IPS-20b (cell line): ENCODE measurements at regions not wholly inside any gene's neighbourhood (a gene's known extent, or its start where the extent isn't known, plus 50 kb on each side); places are given as distances from the start of the nearest gene placed in this dataset.

ENCODE experiments used
- H3K27ac ChIP-seq: one replicate; pipeline ENCODE4 v1.5.1; 2013; ENCODE audit warnings: low read length
- H3K27me3 ChIP-seq: 2 replicates; pipeline ENCODE4 v1.6.1; 2013; ENCODE audit warnings: mild to moderate bottlenecking, low read length, inconsistent platforms; ENCODE audit not compliant: insufficient read depth
- H3K36me3 ChIP-seq: 2 replicates; pipeline ENCODE4 v1.6.1; 2013; ENCODE audit warnings: low read depth, mild to moderate bottlenecking, inconsistent platforms, low read length, moderate library complexity; ENCODE audit not compliant: insufficient read depth
- H3K4me1 ChIP-seq: 2 replicates; pipeline ENCODE4 v1.6.1; 2013; ENCODE audit warnings: mild to moderate bottlenecking, control low read depth, inconsistent platforms, low read length, moderate library complexity; ENCODE audit not compliant: insufficient read depth
- H3K4me3 ChIP-seq: 2 replicates; pipeline ENCODE4 v1.5.1; 2013; ENCODE audit warnings: mild to moderate bottlenecking, low read length, inconsistent platforms
- H3K9ac ChIP-seq: 2 replicates; pipeline ENCODE4 v1.6.1; 2013; ENCODE audit warnings: low read depth, mild to moderate bottlenecking, inconsistent platforms, low read length, moderate library complexity
- H3K9me3 ChIP-seq: 2 replicates; pipeline ENCODE4 v1.6.1; 2013; ENCODE audit warnings: mild to moderate bottlenecking, low read depth, low read length, inconsistent platforms; ENCODE audit not compliant: insufficient read depth

- H3K27me3 ChIP-seq, result no peaks in the 10 kb centered on the region
- H3K9ac ChIP-seq, result no peak overlapping the region
- no peak overlapping the region for H3K4me3 ChIP-seq
- H3K27ac ChIP-seq, result no peak overlapping the region
- no peaks in the 10 kb centered on the region for H3K4me1 ChIP-seq
- H3K36me3 ChIP-seq, result no peaks in the 10 kb centered on the region
- H3K9me3 ChIP-seq, result no peaks in the 10 kb centered on the region; the same call in 1 of the 2 replicates
These were observed 331.1 kb upstream of the SLC7A11 start for GRCh38 chr4:138573246-138573645.

DNA sequence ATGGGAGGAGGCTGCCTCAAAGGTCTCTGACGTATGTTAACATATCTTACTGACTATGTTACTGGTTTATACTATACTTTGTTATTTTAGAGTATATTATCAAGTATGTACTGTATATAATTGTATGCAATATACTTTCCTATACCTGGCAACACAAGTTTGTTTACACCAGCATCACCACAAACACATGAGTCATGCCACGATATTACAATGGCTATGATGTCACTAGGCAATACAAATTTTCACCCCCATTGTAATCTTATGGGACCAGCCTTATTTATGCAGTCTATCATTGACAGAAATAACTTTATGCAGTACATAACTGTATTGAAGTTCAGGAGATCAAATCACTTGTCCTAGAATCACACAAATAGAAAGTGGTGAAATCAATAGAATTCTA is 329.9 kb upstream of the SLC7A11 start:
- H3K9me3 ChIP-seq, result no peaks in the 10 kb centered on the region
- H3K4me3 ChIP-seq, result no peak overlapping the region
- H3K27me3 ChIP-seq, result no peaks in the 10 kb centered on the region
- H3K4me1 ChIP-seq, result no peaks in the 10 kb centered on the region
- H3K27ac ChIP-seq, result no peak overlapping the region
- no peaks in the 10 kb centered on the region for H3K36me3 ChIP-seq
- H3K9ac ChIP-seq, result no peak overlapping the region

DNA sequence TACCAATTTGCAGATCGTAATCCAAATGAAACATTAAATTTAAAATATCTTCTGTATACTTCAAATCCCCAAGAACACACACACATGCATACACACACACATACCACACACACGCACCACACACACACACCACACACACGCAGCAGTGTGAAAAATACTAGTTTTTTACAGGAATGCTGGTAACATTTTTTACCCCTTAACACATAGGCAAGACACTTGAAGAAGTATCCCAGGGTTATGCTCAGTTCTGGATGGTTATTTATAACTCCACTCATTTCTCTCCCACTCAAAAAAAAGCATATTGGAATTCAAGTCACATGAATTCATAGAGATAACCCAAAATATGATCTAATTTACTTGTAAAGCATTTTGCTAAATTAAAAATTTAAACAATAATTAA is 325.5 kb upstream of the SLC7A11 start:
- Histone ChIP-seq H3K4me3 (no peak overlapping the region), H3K36me3 (no peaks in the 10 kb centered on the region), H3K27me3 (no peaks in the 10 kb centered on the region), H3K4me1 (peaks cover 4% of the 10 kb centered on the region; the same call in 1 of the 2 replicates), H3K9me3 (no peaks in the 10 kb centered on the region), H3K9ac (no peak overlapping the region), H3K27ac (no peak overlapping the region)

GRCh38 chr4:138565576-138565975 is 323.4 kb upstream of the SLC7A11 start:
- no peaks in the 10 kb centered on the region for H3K36me3 ChIP-seq
- no peaks in the 10 kb centered on the region for H3K27me3 ChIP-seq

DNA sequence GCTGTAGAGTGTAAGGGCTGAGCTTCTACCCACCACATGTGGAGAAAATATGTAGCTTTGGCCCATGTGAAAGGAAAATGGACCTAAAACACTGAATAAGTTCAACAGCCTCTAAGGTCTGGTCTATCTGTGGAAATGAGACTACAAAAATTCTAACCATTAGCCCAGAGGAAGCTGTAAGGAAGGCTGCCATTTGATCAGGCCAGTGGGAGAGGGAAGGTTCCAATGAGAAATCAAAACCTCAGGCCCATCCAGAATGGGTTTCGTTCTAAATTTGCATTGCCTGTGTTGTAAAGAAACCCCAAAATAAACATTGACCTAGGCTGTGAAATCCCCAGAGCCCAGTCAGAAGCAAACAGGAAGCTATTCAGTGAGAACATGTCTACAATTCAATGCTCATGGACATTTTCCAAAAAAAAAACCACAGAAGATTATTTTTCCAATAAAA is 320.4 kb upstream of the SLC7A11 start:
- peaks cover 4% of the 10 kb centered on the region; the same call in 1 of the 2 replicates for H3K4me1 ChIP-seq
- H3K27ac ChIP-seq, result no peak overlapping the region
- no peaks in the 10 kb centered on the region for H3K9me3 ChIP-seq
- H3K27me3 ChIP-seq, result no peaks in the 10 kb centered on the region
- H3K4me3 ChIP-seq, result no peak overlapping the region
- no peaks in the 10 kb centered on the region for H3K36me3 ChIP-seq
- H3K9ac ChIP-seq, result no peak overlapping the region

More at GRCh38 chr4:138565576-138565975, 323.4 kb upstream of the SLC7A11 start:
- H3K4me3 ChIP-seq, result no peak overlapping the region
- H3K27ac ChIP-seq, result no peak overlapping the region
- H3K9ac ChIP-seq, result no peak overlapping the region
- peaks cover 4% of the 10 kb centered on the region; the same call in 1 of the 2 replicates for H3K4me1 ChIP-seq
- H3K9me3 ChIP-seq, result no peaks in the 10 kb centered on the region

GRCh38 chr4:138561906-138562305 is 319.8 kb upstream of the SLC7A11 start:
- Histone ChIP-seq H3K9me3 (no peaks in the 10 kb centered on the region), H3K4me1 (peaks cover 4% of the 10 kb centered on the region; the same call in 1 of the 2 replicates), H3K27ac (no peak overlapping the region), H3K9ac (no peak overlapping the region), H3K36me3 (no peaks in the 10 kb centered on the region), H3K4me3 (no peak overlapping the region), H3K27me3 (no peaks in the 10 kb centered on the region)

GRCh38 chr4:138561276-138561880 is 319.2 kb upstream of the SLC7A11 start:
- Histone ChIP-seq H3K27ac (no peak overlapping the region), H3K4me1 (peaks cover 4% of the 10 kb centered on the region; the same call in 1 of the 2 replicates), H3K36me3 (no peaks in the 10 kb centered on the region), H3K9ac (no peak overlapping the region), H3K4me3 (no peak overlapping the region), H3K27me3 (no peaks in the 10 kb centered on the region), H3K9me3 (no peaks in the 10 kb centered on the region)

GRCh38 chr4:138560448-138560847 is 318.3 kb upstream of the SLC7A11 start:
- no peak overlapping the region for H3K27ac ChIP-seq

DNA sequence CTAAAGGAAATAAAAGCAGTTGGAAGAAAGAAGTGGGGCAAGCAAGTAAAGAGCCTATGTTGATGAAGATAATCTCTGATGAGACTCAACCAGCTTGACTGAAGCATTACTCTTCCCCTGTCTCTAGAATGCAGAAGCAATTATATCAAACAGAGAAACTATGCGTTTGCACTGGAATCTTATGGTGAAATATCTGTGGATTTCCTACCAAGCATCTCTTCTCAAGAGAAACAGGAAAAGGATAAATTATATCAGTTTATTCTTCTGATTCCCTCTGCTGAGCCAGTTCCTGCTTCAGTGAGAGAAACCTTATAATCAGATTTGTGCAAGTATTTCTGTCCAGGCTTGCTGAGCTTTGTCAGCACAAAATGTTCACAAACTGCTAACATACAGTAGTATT is 316.7 kb upstream of the SLC7A11 start:
- no peaks in the 10 kb centered on the region for H3K36me3 ChIP-seq
- H3K27ac ChIP-seq, result no peak overlapping the region
- no peak overlapping the region for H3K9ac ChIP-seq
- no peak overlapping the region for H3K4me3 ChIP-seq
- H3K27me3 ChIP-seq, result no peaks in the 10 kb centered on the region
- no peaks in the 10 kb centered on the region for H3K9me3 ChIP-seq
- peaks cover 6% of the 10 kb centered on the region; the same call in 1 of the 2 replicates for H3K4me1 ChIP-seq

More at GRCh38 chr4:138560448-138560847, 318.3 kb upstream of the SLC7A11 start:
- no peaks in the 10 kb centered on the region for H3K36me3 ChIP-seq
- H3K9me3 ChIP-seq, result no peaks in the 10 kb centered on the region
- peaks cover 1% of the 10 kb centered on the region; the same call in 1 of the 2 replicates for H3K4me1 ChIP-seq
- H3K9ac ChIP-seq, result no peak overlapping the region
- H3K4me3 ChIP-seq, result no peak overlapping the region
- H3K27me3 ChIP-seq, result no peaks in the 10 kb centered on the region

- Histone ChIP-seq H3K36me3 (no peaks in the 10 kb centered on the region), H3K9me3 (no peaks in the 10 kb centered on the region), H3K27me3 (no peaks in the 10 kb centered on the region), H3K9ac (no peak overlapping the region), H3K4me3 (no peak overlapping the region), H3K27ac (no peak overlapping the region), H3K4me1 (peaks cover 6% of the 10 kb centered on the region; the same call in 1 of the 2 replicates)
These were observed 313.4 kb upstream of the SLC7A11 start for GRCh38 chr4:138555584-138555983.

DNA sequence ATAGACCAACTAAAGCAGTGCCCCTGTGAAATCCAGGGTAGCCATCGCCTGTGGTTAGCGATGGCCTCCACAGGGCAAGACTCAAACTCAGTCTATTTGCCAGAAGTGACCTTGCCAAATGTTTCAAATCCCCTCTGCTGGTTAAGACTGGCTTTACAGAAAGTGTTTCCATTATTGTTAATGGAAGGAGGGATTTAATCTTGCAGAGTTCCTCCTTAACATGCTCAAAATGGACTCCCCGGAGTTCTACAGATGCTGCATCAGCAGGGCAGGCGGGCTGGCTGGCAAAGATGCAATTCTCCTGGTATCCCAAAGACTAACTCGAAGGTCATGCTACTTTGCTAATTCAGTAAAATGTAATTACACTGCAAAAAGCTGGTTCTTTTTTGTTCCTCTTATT is 313.0 kb upstream of the SLC7A11 start:
- no peak overlapping the region for H3K4me3 ChIP-seq
- no peaks in the 10 kb centered on the region for H3K36me3 ChIP-seq
- H3K27me3 ChIP-seq, result no peaks in the 10 kb centered on the region
- no peak overlapping the region for H3K27ac ChIP-seq
- H3K9ac ChIP-seq, result no peak overlapping the region
- H3K9me3 ChIP-seq, result no peaks in the 10 kb centered on the region
- H3K4me1 ChIP-seq, result peaks cover 6% of the 10 kb centered on the region; the same call in 1 of the 2 replicates

DNA sequence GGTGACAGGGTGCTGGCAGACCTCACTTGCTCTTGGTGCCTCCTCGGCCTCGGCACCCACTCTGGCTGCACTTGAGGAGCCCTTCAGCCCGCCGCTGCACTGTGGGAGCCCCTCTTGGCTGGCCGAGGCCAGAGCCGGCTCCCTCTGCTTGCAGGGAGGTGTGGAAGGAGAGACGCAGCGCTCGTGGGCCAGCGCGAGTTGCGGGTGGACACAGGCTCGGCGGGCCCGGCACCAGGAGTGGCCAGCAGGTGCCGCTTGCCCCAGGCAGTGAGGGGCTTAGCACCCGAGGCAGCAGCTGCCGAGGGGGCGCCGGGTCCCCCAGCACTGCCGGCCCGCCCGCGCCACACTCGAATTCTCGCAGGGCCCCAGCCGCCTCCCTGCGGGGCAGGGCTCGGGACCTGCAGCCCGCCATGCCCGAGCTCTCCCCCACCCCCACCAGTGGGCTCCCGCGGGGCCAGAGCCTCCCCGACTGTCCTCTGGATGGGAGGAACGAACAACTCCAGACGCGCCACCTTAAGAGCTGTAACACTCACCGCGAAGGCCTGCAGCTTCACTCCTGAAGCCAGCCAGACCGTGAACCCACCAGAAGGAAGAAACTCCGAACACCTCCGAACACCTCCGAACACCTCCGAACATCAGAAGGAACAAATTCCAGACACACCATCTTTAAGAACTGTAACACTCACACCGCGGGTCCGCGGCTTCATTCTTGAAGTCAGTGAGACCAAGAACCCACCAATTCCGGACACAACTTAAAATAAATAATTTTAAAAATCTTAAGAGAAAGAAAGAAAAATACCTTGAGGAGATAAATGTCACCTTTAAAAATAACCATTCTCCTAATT is 311.1 kb upstream of the SLC7A11 start:
- H3K9me3 ChIP-seq, result no peaks in the 10 kb centered on the region
- H3K9ac ChIP-seq, result no peak overlapping the region
- H3K4me1 ChIP-seq, result peaks cover 6% of the 10 kb centered on the region; the same call in 1 of the 2 replicates
- no peaks in the 10 kb centered on the region for H3K27me3 ChIP-seq
- H3K27ac ChIP-seq, result no peak overlapping the region
- no peak overlapping the region for H3K4me3 ChIP-seq
- no peaks in the 10 kb centered on the region for H3K36me3 ChIP-seq
